ENCODE measurements at regions not wholly inside any gene's neighbourhood (a gene's known extent, or its start where the extent isn't known, plus 50 kb on each side); places are given as distances from the start of the nearest gene placed in this dataset.

- TF ChIP-seq CTCF (IDR thresholded peaks at IDR 0.05) (no peak), POLR2A (IDR thresholded peaks at IDR 0.05) (no peak)
Observed at GRCh38 chr3:43963208-43963607, 272.5 kb downstream of the ABHD5 start.
